ENCODE measurements at regions not wholly inside any gene's neighbourhood (a gene's known extent, or its start where the extent isn't known, plus 50 kb on each side); places are given as distances from the start of the nearest gene placed in this dataset.

- ChIA-PET CTCF (no interaction called here), POLR2A (no interaction called here)
These were observed 81.7 kb upstream of the DUSP10 start for GRCh38 chr1:221823561-221823960.

- CTCF ChIA-PET, result no interaction called here
- POLR2A ChIA-PET, result no interaction called here
These were observed 81.3 kb upstream of the DUSP10 start for GRCh38 chr1:221823149-221823548.

- CTCF ChIA-PET, result no interaction called here
- POLR2A ChIA-PET, result no interaction called here
These were observed 80.7 kb upstream of the DUSP10 start for GRCh38 chr1:221822591-221822990.

GRCh38 chr1:221816899-221817298 is 75.0 kb upstream of the DUSP10 start:
- ChIA-PET POLR2A (no interaction called here), CTCF (no interaction called here)

- CTCF ChIA-PET, result no interaction called here
These were observed 73.8 kb upstream of the DUSP10 start for GRCh38 chr1:221815660-221816059.

GRCh38 chr1:221813887-221814286 is 72.0 kb upstream of the DUSP10 start:
- POLR2A ChIA-PET, result no interaction called here
- CTCF ChIA-PET, result no interaction called here

More at GRCh38 chr1:221815660-221816059, 73.8 kb upstream of the DUSP10 start:
- POLR2A ChIA-PET, result no interaction called here

- CTCF ChIA-PET, result no interaction called here
These were observed 71.2 kb upstream of the DUSP10 start for GRCh38 chr1:221812905-221813597.

GRCh38 chr1:221812088-221812752 is 70.3 kb upstream of the DUSP10 start:
- ChIA-PET POLR2A (no interaction called here), CTCF (no interaction called here)

More at GRCh38 chr1:221812905-221813597, 71.2 kb upstream of the DUSP10 start:
- POLR2A ChIA-PET, result no interaction called here

GRCh38 chr1:221810406-221810805 is 68.5 kb upstream of the DUSP10 start:
- ChIA-PET POLR2A (no interaction called here), CTCF (interaction anchor here (0.9 kb wide), 1 partner anchor 30 kb away, joined by 3 read pairs; no protein-coding TSS in a partner anchor)

- ChIA-PET CTCF (interaction anchor here (0.9 kb wide), 1 partner anchor 31 kb away, joined by 3 read pairs; no protein-coding TSS in a partner anchor), POLR2A (no interaction called here)
These were observed 67.5 kb upstream of the DUSP10 start for GRCh38 chr1:221809091-221810029.

- ChIA-PET CTCF (no interaction called here), POLR2A (interaction anchor here (0.6 kb wide), 1 partner anchor 13 kb away, joined by 3 read pairs; no protein-coding TSS in a partner anchor)
These were observed 65.1 kb upstream of the DUSP10 start for GRCh38 chr1:221806984-221807383.

- POLR2A ChIA-PET, result no interaction called here
- CTCF ChIA-PET, result no interaction called here
These were observed 64.3 kb upstream of the DUSP10 start for GRCh38 chr1:221806236-221806635.

- ChIA-PET CTCF (no interaction called here), POLR2A (no interaction called here)
These were observed 63.2 kb upstream of the DUSP10 start for GRCh38 chr1:221805121-221805520.

- CTCF ChIA-PET, result no interaction called here
- POLR2A ChIA-PET, result no interaction called here
These were observed 62.4 kb upstream of the DUSP10 start for GRCh38 chr1:221804303-221804702.

GRCh38 chr1:221801773-221802516 is 60.1 kb upstream of the DUSP10 start:
- POLR2A ChIA-PET, result interaction anchor here (1.0 to 1.2 kb wide), 3 partner anchors 18 to 28 kb away, joined by 3 to 5 read pairs (median 3); no protein-coding TSS in a partner anchor
- CTCF ChIA-PET, result interaction anchor here (1.4 kb wide), 1 partner anchor 22 kb away, joined by 3 read pairs; no protein-coding TSS in a partner anchor

- CTCF ChIA-PET, result interaction anchor here (1.4 kb wide), 1 partner anchor 21 kb away, joined by 3 read pairs; no protein-coding TSS in a partner anchor
- POLR2A ChIA-PET, result interaction anchor here (1.1 to 1.2 kb wide), 2 partner anchors 18 to 28 kb away, joined by 3 to 5 read pairs; no protein-coding TSS in a partner anchor
These were observed 59.4 kb upstream of the DUSP10 start for GRCh38 chr1:221801251-221801661.

- CTCF ChIA-PET, result interaction anchor here (1.4 kb wide), 1 partner anchor 21 kb away, joined by 3 read pairs; no protein-coding TSS in a partner anchor
- POLR2A ChIA-PET, result interaction anchor here (1.1 kb wide), 1 partner anchor 29 kb away, joined by 5 read pairs; no protein-coding TSS in a partner anchor
These were observed 58.9 kb upstream of the DUSP10 start for GRCh38 chr1:221800831-221801230.

- ChIA-PET CTCF (no interaction called here), POLR2A (no interaction called here)
These were observed 55.6 kb upstream of the DUSP10 start for GRCh38 chr1:221797506-221797905.

GRCh38 chr1:221796700-221797099 is 54.8 kb upstream of the DUSP10 start:
- POLR2A ChIA-PET, result no interaction called here
- CTCF ChIA-PET, result no interaction called here

All from activated CD8-positive, alpha-beta memory T cell treated with anti-CD3 and anti-CD28 coated beads for 36 hours (primary cell).